ENCODE measurements at regions not wholly inside any gene's neighbourhood (a gene's known extent, or its start where the extent isn't known, plus 50 kb on each side); places are given as distances from the start of the nearest gene placed in this dataset.
"Not testable (repeated sequence)": the region's sequence is repeated elsewhere in the genome, so short reads cannot be mapped to it uniquely, and the experiment has no call there.

- TF ChIP-seq CTCF (IDR thresholded peaks at IDR 0.05; ENCODE audit: low read depth, low read length) = no peak
- no peak overlapping the region for H3K4me3 ChIP-seq (ENCODE audit: low read depth, low read length)
Measured at GRCh38 chr13:22940090-22940710, 240.6 kb upstream of the SGCG start.

- no peak for TF ChIP-seq CTCF (IDR thresholded peaks at IDR 0.05; ENCODE audit: low read depth, low read length)
- H3K4me3 ChIP-seq (ENCODE audit: low read depth, low read length) = no peak overlapping the region
Measured at GRCh38 chr13:22940736-22941135, 240.0 kb upstream of the SGCG start.

GRCh38 chr13:22941495-22941894, 239.3 kb upstream of the SGCG start:
- not testable (repeated sequence) for H3K4me3 ChIP-seq (ENCODE audit: low read depth, low read length)

- H3K4me3 ChIP-seq (ENCODE audit: low read depth, low read length) = not testable (repeated sequence)
Measured at GRCh38 chr13:22942831-22943230, 237.9 kb upstream of the SGCG start.

GRCh38 chr13:22944378-22944777, 236.4 kb upstream of the SGCG start:
- no peak for TF ChIP-seq CTCF (IDR thresholded peaks at IDR 0.05; ENCODE audit: low read depth, low read length)
- H3K4me3 ChIP-seq (ENCODE audit: low read depth, low read length) = no peak overlapping the region

- TF ChIP-seq CTCF (IDR thresholded peaks at IDR 0.05; ENCODE audit: low read depth, low read length) = no peak
- H3K4me3 ChIP-seq (ENCODE audit: low read depth, low read length) = no peak overlapping the region
Measured at GRCh38 chr13:22945321-22946226, 235.2 kb upstream of the SGCG start.

GRCh38 chr13:22948421-22948820, 232.4 kb upstream of the SGCG start:
- no peak for TF ChIP-seq CTCF (IDR thresholded peaks at IDR 0.05; ENCODE audit: low read depth, low read length)
- H3K4me3 ChIP-seq (ENCODE audit: low read depth, low read length) = no peak overlapping the region

GRCh38 chr13:22952018-22952417, 228.8 kb upstream of the SGCG start:
- H3K4me3 ChIP-seq (ENCODE audit: low read depth, low read length) = not testable (repeated sequence)

- not testable (repeated sequence) for H3K4me3 ChIP-seq (ENCODE audit: low read depth, low read length)
Measured at GRCh38 chr13:22955147-22955546, 225.6 kb upstream of the SGCG start.

- not testable (repeated sequence) for H3K4me3 ChIP-seq (ENCODE audit: low read depth, low read length)
Measured at GRCh38 chr13:22956456-22957115, 224.2 kb upstream of the SGCG start.

GRCh38 chr13:22959859-22960258, 220.9 kb upstream of the SGCG start:
- not testable (repeated sequence) for H3K4me3 ChIP-seq (ENCODE audit: low read depth, low read length)

Data from WI38 (cell line).